CD14-positive monocyte (primary cell): ENCODE measurements at regions not wholly inside any gene's neighbourhood (a gene's known extent, or its start where the extent isn't known, plus 50 kb on each side); places are given as distances from the start of the nearest gene placed in this dataset.

Experiments
- DNase-seq, 3 donors: peaks; one replicate each; pipeline ENCODE4 v3.0.0-alpha.2; 2011 to 2022
- H2AFZ ChIP-seq: 2 replicates; pipeline ENCODE4 v1.6.0; 2012; ENCODE audit warnings: mild to moderate bottlenecking, low read depth, low read length, inconsistent platforms; ENCODE audit not compliant: insufficient read depth, poor library complexity, severe bottlenecking
- H3K27ac ChIP-seq, 2 donors: 1 replicate in 1 of 2; 2 replicates in 1 of 2; pipeline ENCODE4 v1.5.1; 2012 to 2013; ENCODE audit warnings: low read length in 2 of 2, control low read depth in 1 of 2, inconsistent platforms in 1 of 2, low read depth in 1 of 2, mild to moderate bottlenecking in 1 of 2
- H3K27me3 ChIP-seq, 2 donors: one replicate each; pipeline versions ENCODE4 v1.6.0 to v1.6.1; 2011 to 2013; ENCODE audit warnings: low read length in 2 of 2; ENCODE audit not compliant: control insufficient read depth in 2 of 2, insufficient read depth in 2 of 2
- H3K36me3 ChIP-seq, 2 donors: replicated peaks in 1 of 2; 1 replicate in 1 of 2; 2 replicates in 1 of 2; pipeline versions ENCODE4 v1.5.1 to v1.6.1; 2012 to 2013; ENCODE audit warnings: low read length in 2 of 2, control low read depth in 1 of 2, inconsistent platforms in 1 of 2, mild to moderate bottlenecking in 1 of 2; ENCODE audit not compliant: insufficient read depth in 2 of 2, control insufficient read depth in 1 of 2
- H3K4me1 ChIP-seq, 2 donors: 1 replicate in 1 of 2; 2 replicates in 1 of 2; pipeline versions ENCODE4 v1.5.1 to v1.6.1; 2012 to 2013; ENCODE audit warnings: low read length in 2 of 2, control low read depth in 1 of 2, inconsistent platforms in 1 of 2, mild to moderate bottlenecking in 1 of 2, moderate library complexity in 1 of 2; ENCODE audit not compliant: insufficient read depth in 2 of 2, control insufficient read depth in 1 of 2
- H3K4me2 ChIP-seq: replicated peaks from 2 replicates; pipeline ENCODE3; 2012; ENCODE audit warnings: low read length, moderate library complexity, mild to moderate bottlenecking; ENCODE audit not compliant: poor library complexity, severe bottlenecking; ENCODE audit errors: extremely low read depth
- H3K4me3 ChIP-seq, 3 experiments: fragments of 200-600 bp in 1 of 3; sonication (generic) in 1 of 3; replicated peaks in 1 of 3; 1 replicate in 2 of 3; 2 replicates in 1 of 3; pipeline ENCODE4 v1.5.1; 2011 to 2013; ENCODE audit warnings: low read length in 3 of 3, mild to moderate bottlenecking in 3 of 3, control low read depth in 2 of 3, low read depth in 2 of 3, inconsistent platforms in 1 of 3, moderate library complexity in 1 of 3
- H3K79me2 ChIP-seq: 2 replicates; pipeline ENCODE4 v1.6.0; 2012; ENCODE audit warnings: mild to moderate bottlenecking, control low read depth, inconsistent platforms, low read length, moderate library complexity; ENCODE audit not compliant: insufficient read depth
- H3K9ac ChIP-seq: 2 replicates; pipeline ENCODE4 v1.6.0; 2017; ENCODE audit warnings: low read length, mild to moderate bottlenecking; ENCODE audit not compliant: insufficient read depth, poor library complexity, severe bottlenecking
- H3K9me3 ChIP-seq, 2 donors: replicated peaks in 1 of 2; 1 replicate in 1 of 2; 2 replicates in 1 of 2; pipeline versions ENCODE4 v1.5.1 to v1.6.1; 2012 to 2013; ENCODE audit warnings: low read length in 2 of 2, control low read depth in 1 of 2; ENCODE audit not compliant: control insufficient read depth in 1 of 2, insufficient read depth in 1 of 2
- H4K20me1 ChIP-seq: 2 replicates; pipeline ENCODE4 v1.6.0; 2012; ENCODE audit warnings: mild to moderate bottlenecking, low read length, control low read depth, moderate library complexity; ENCODE audit not compliant: insufficient read depth
- H3K27ac Mint-ChIP-seq, 7 donors: one replicate each; pipeline ENCODE4 v1.8.0; 2020; ENCODE audit warnings: mild to moderate bottlenecking in 7 of 7, mixed read lengths in 7 of 7, moderate library complexity in 6 of 7, inconsistent platforms in 2 of 7
- H3K27me3 Mint-ChIP-seq, 3 donors: one replicate each; pipeline ENCODE4 v1.8.0; 2021 to 2022; ENCODE audit warnings: low read depth in 3 of 3, mild to moderate bottlenecking in 3 of 3, mixed read lengths in 3 of 3, moderate library complexity in 3 of 3, inconsistent platforms in 1 of 3
- H3K36me3 Mint-ChIP-seq, 2 donors: one replicate each; pipeline ENCODE4 v1.8.0; 2020; ENCODE audit warnings: mixed read lengths in 2 of 2, inconsistent platforms in 1 of 2, mild to moderate bottlenecking in 1 of 2
- H3K4me1 Mint-ChIP-seq: one replicate; pipeline ENCODE4 v1.8.0; 2020; ENCODE audit warnings: mild to moderate bottlenecking, mixed read lengths
- H3K4me3 Mint-ChIP-seq, 2 donors: one replicate each; pipeline ENCODE4 v1.8.0; 2020; ENCODE audit warnings: mild to moderate bottlenecking in 2 of 2, mixed read lengths in 2 of 2, moderate library complexity in 1 of 2
- H3K9me3 Mint-ChIP-seq, 7 donors: one replicate each; pipeline ENCODE4 v1.8.0; 2020 to 2022; ENCODE audit warnings: mixed read lengths in 7 of 7, mild to moderate bottlenecking in 6 of 7, moderate library complexity in 6 of 7, inconsistent platforms in 2 of 7
- CTCF ChIP-seq: fragments of 200-600 bp; IDR thresholded peaks from one replicate; pipeline ENCODE4 v1.8.0; 2022; ENCODE audit warnings: antibody characterized with exemption, mild to moderate bottlenecking
- WGBS: methylation state at CpG from one replicate; pipeline ENCODE4 v1.1.5; 2013; ENCODE audit warnings: missing lambda C conversion rate; ENCODE audit not compliant: insufficient coverage; 5-methylcytosine and 5-hydroxymethylcytosine counted together
- intact Hi-C, 2 donors: fragments of 100-400 bp; cut with micrococcal nuclease; formaldehyde crosslinking; loops; one replicate each; pipeline versions ENCODE4 v1.15.0 to v1.15.1; 2023

GRCh38 chr3:54034971-54035370 is 87.4 kb upstream of the CACNA2D3 start:
- no peaks in the 10 kb centered on the region for H3K4me1 Mint-ChIP-seq
- no peak for TF ChIP-seq CTCF
- no peak overlapping the region for H2AFZ ChIP-seq
- H3K27ac Mint-ChIP-seq = no peak overlapping the region
- H3K4me2 ChIP-seq = no peak overlapping the region
- H3K9me3 ChIP-seq = no peaks in the 10 kb centered on the region
- H4K20me1 ChIP-seq = no peaks in the 10 kb centered on the region
- H3K36me3 ChIP-seq = no peaks in the 10 kb centered on the region
- H3K4me3 ChIP-seq = no peak overlapping the region
- no peaks in the 10 kb centered on the region for H3K27me3 ChIP-seq
- H3K79me2 ChIP-seq = no peaks in the 10 kb centered on the region
- peaks cover 0 to 7% (median 4%) of the 10 kb centered on the region in 7 donors for H3K9me3 Mint-ChIP-seq
- no peaks in the 10 kb centered on the region for H3K4me1 ChIP-seq
- WGBS = 100% methylated on average over 2 of the region's 4 CpGs
- H3K36me3 Mint-ChIP-seq = no peaks in the 10 kb centered on the region
- DNase-seq = no peak
- peaks cover 0 to 7% (median 4%) of the 10 kb centered on the region in 3 donors for H3K27me3 Mint-ChIP-seq
- no peak overlapping the region for H3K9ac ChIP-seq
- no peak overlapping the region for H3K4me3 Mint-ChIP-seq
- intact Hi-C loops = no loop called here
- no peak overlapping the region for H3K27ac ChIP-seq

GRCh38 chr3:54033761-54034160 is 88.6 kb upstream of the CACNA2D3 start:
- H2AFZ ChIP-seq = no peak overlapping the region
- no peaks in the 10 kb centered on the region for H3K4me1 ChIP-seq
- no peak overlapping the region for H3K9ac ChIP-seq
- no peak overlapping the region for H3K4me3 ChIP-seq
- H3K4me3 Mint-ChIP-seq = no peak overlapping the region
- no peaks in the 10 kb centered on the region for H3K9me3 ChIP-seq
- H3K4me1 Mint-ChIP-seq = no peaks in the 10 kb centered on the region
- H3K79me2 ChIP-seq = no peaks in the 10 kb centered on the region
- DNase-seq = no peak
- no peak overlapping the region for H3K4me2 ChIP-seq
- no peaks in the 10 kb centered on the region for H3K36me3 Mint-ChIP-seq
- H3K27ac Mint-ChIP-seq = no peak overlapping the region
- no peaks in the 10 kb centered on the region for H3K36me3 ChIP-seq
- H3K27me3 ChIP-seq = no peaks in the 10 kb centered on the region
- 89% methylated on average over 16 of the region's 17 CpGs for WGBS
- H4K20me1 ChIP-seq = no peaks in the 10 kb centered on the region
- H3K27ac ChIP-seq = no peak overlapping the region
- peaks cover 0 to 7% (median 6%) of the 10 kb centered on the region in 3 donors for H3K27me3 Mint-ChIP-seq
- TF ChIP-seq CTCF = no peak
- H3K9me3 Mint-ChIP-seq = peaks cover 0 to 7% (median 4%) of the 10 kb centered on the region in 7 donors
- intact Hi-C loops = no loop called here
